ENCODE measurements at regions not wholly inside any gene's neighbourhood (a gene's known extent, or its start where the extent isn't known, plus 50 kb on each side); places are given as distances from the start of the nearest gene placed in this dataset.

DNA sequence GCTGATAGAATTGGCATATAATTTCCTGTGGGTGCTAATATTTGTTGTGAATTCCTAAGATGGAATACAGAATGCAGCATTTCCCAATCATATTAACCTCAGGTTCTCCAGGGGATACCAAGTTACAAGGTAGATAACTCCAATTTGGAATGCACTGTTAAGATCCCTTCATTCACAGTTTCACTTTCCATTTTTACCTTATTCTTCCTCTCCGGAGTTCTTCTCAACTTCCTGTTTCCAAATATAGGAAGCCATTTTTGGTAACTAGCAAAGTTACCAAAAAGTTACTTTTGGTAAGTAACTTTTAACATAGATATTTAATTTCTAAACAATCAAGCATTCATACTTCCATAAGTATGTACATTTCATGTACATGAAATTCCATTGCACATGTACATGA, 63.5 kb upstream of the PHACTR2 start:
- no peak overlapping the region for H3K4me3 ChIP-seq (ENCODE audit: low read depth, low read length)
- TF ChIP-seq, protein P1, sequence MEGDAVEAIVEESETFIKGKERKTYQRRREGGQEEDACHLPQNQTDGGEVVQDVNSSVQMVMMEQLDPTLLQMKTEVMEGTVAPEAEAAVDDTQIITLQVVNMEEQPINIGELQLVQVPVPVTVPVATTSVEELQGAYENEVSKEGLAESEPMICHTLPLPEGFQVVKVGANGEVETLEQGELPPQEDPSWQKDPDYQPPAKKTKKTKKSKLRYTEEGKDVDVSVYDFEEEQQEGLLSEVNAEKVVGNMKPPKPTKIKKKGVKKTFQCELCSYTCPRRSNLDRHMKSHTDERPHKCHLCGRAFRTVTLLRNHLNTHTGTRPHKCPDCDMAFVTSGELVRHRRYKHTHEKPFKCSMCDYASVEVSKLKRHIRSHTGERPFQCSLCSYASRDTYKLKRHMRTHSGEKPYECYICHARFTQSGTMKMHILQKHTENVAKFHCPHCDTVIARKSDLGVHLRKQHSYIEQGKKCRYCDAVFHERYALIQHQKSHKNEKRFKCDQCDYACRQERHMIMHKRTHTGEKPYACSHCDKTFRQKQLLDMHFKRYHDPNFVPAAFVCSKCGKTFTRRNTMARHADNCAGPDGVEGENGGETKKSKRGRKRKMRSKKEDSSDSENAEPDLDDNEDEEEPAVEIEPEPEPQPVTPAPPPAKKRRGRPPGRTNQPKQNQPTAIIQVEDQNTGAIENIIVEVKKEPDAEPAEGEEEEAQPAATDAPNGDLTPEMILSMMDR (IDR thresholded peaks at IDR 0.05; ENCODE audit: low read depth, low read length) = no peak
- in situ Hi-C loops (cut with HindIII; ENCODE audit: low sequenced_read_pairs) = no loop called here
- DNase-seq (ENCODE audit: low read depth, low spot score) = no peak

DNA sequence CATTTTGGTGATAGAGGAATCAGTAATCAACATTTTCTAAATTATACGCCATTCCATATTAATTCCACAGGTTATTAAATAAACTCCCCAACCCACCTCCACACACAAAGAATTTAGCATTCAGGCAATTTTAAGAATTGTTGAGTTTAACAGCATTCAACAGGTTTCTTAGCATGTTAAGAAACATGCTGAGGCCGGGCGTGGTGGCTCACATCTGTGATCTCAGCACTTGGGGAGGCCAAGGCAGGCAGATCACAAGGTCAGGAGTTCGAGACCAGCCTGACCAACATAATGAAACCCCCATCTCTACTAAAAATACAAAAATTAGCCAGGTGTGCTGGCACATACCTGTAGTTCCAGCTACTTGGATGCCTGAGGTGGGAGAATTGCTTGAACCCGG, 64.0 kb upstream of the PHACTR2 start:
- no peak for DNase-seq (ENCODE audit: low read depth, low spot score)
- TF ChIP-seq, protein P1 (IDR thresholded peaks at IDR 0.05; ENCODE audit: low read depth, low read length) = no peak
- no peak overlapping the region for H3K4me3 ChIP-seq (ENCODE audit: low read depth, low read length)
- in situ Hi-C loops (cut with HindIII; ENCODE audit: low sequenced_read_pairs) = no loop called here

- no peak overlapping the region for H3K4me3 ChIP-seq (ENCODE audit: low read depth, low read length)
- TF ChIP-seq, protein P1 (IDR thresholded peaks at IDR 0.05; ENCODE audit: low read depth, low read length) = no peak
- in situ Hi-C loops (cut with HindIII; ENCODE audit: low sequenced_read_pairs) = no loop called here
- DNase-seq (ENCODE audit: low read depth, low spot score) = no peak
Measured at GRCh38 chr6:143612186-143612585, 65.6 kb upstream of the PHACTR2 start.

GRCh38 chr6:143611580-143611979, 66.2 kb upstream of the PHACTR2 start:
- in situ Hi-C loops (cut with HindIII; ENCODE audit: low sequenced_read_pairs) = no loop called here
- no peak overlapping the region for H3K4me3 ChIP-seq (ENCODE audit: low read depth, low read length)
- TF ChIP-seq, protein P1 (IDR thresholded peaks at IDR 0.05; ENCODE audit: low read depth, low read length) = no peak
- DNase-seq (ENCODE audit: low read depth, low spot score) = no peak

GRCh38 chr6:143609972-143610371, 67.8 kb upstream of the PHACTR2 start:
- no peak for DNase-seq (ENCODE audit: low read depth, low spot score)
- TF ChIP-seq, protein P1 (IDR thresholded peaks at IDR 0.05; ENCODE audit: low read depth, low read length) = no peak
- in situ Hi-C loops (cut with HindIII; ENCODE audit: low sequenced_read_pairs) = no loop called here
- no peak overlapping the region for H3K4me3 ChIP-seq (ENCODE audit: low read depth, low read length)

DNA sequence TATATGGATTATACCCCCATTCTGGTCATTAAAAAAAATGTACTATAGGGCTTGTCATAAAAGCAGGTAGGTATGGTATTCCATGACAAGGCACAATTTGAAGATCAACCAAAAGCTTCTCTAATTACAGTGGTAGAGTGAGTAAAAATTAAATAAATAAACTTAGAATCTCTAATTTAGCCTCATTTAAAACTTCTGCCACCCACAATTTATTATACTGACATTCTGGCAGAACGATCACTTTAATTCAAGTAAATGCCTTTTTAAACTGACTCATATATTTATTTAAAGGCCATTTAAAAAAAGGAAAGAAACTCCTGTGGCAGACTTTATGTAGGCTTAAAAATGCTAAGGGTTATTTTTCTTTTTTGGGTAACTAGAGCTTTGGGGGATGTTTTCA, 68.3 kb upstream of the PHACTR2 start:
- H3K4me3 ChIP-seq (ENCODE audit: low read depth, low read length) = no peak overlapping the region
- TF ChIP-seq, protein P1 (IDR thresholded peaks at IDR 0.05; ENCODE audit: low read depth, low read length) = no peak
- no peak for DNase-seq (ENCODE audit: low read depth, low spot score)
- in situ Hi-C loops (cut with HindIII; ENCODE audit: low sequenced_read_pairs) = no loop called here

GRCh38 chr6:143608906-143609305, 68.9 kb upstream of the PHACTR2 start:
- in situ Hi-C loops (cut with HindIII; ENCODE audit: low sequenced_read_pairs) = no loop called here
- H3K4me3 ChIP-seq (ENCODE audit: low read depth, low read length) = no peak overlapping the region
- TF ChIP-seq, protein P1 (IDR thresholded peaks at IDR 0.05; ENCODE audit: low read depth, low read length) = no peak
- no peak for DNase-seq (ENCODE audit: low read depth, low spot score)

Measured in astrocyte of the spinal cord (primary cell).